DOHH2 (cell line): ENCODE measurements at regions not wholly inside any gene's neighbourhood (a gene's known extent, or its start where the extent isn't known, plus 50 kb on each side); places are given as distances from the start of the nearest gene placed in this dataset.

Experiments
- H3F3A ChIP-seq: fragments of 200-600 bp; sonication (generic), shearing (Covaris generic); 2 replicates; pipeline ENCODE4 v1.6.0; 2016; ENCODE audit warnings: antibody characterized with exemption, mild to moderate bottlenecking; ENCODE audit not compliant: control insufficient read depth, insufficient read depth
- H3K27ac ChIP-seq: fragments of 200-600 bp; sonication (generic); 2 replicates; pipeline ENCODE4 v1.5.1; 2014; ENCODE audit warnings: low read depth, mild to moderate bottlenecking, low read length, moderate library complexity
- H3K27me3 ChIP-seq: fragments of 200-600 bp; sonication (generic); 2 replicates; pipeline ENCODE4 v1.6.1; 2014; ENCODE audit warnings: mild to moderate bottlenecking, low read length, mixed read lengths; ENCODE audit not compliant: control insufficient read depth
- H3K36me3 ChIP-seq: fragments of 200-600 bp; sonication (generic); 2 replicates; pipeline ENCODE4 v1.6.1; 2014; ENCODE audit warnings: mild to moderate bottlenecking, low read length, moderate library complexity, mixed read lengths; ENCODE audit not compliant: control insufficient read depth
- H3K4me1 ChIP-seq: fragments of 200-600 bp; sonication (generic); 2 replicates; pipeline ENCODE4 v1.6.1; 2014; ENCODE audit warnings: mild to moderate bottlenecking, low read length, mixed read lengths; ENCODE audit not compliant: control insufficient read depth
- H3K4me2 ChIP-seq: fragments of 200-600 bp; sonication (generic); 2 replicates; pipeline ENCODE4 v1.6.0; 2014; ENCODE audit warnings: mild to moderate bottlenecking, low read length, moderate library complexity
- H3K4me3 ChIP-seq: fragments of 200-600 bp; sonication (generic); 2 replicates; pipeline ENCODE4 v1.5.1; 2014; ENCODE audit warnings: mild to moderate bottlenecking, low read length, mixed read lengths
- H3K79me2 ChIP-seq: fragments of 200-600 bp; sonication (generic); 2 replicates; pipeline ENCODE4 v1.6.1; 2014; ENCODE audit warnings: mild to moderate bottlenecking, low read length, mixed read lengths; ENCODE audit not compliant: control insufficient read depth
- H3K9me2 ChIP-seq: fragments of 200-600 bp; sonication (generic); replicated peaks from 2 replicates; pipeline ENCODE4 v1.6.1; 2014; ENCODE audit warnings: mild to moderate bottlenecking, low read length, mixed read lengths; ENCODE audit not compliant: control insufficient read depth
- H3K9me3 ChIP-seq: fragments of 200-600 bp; sonication (generic); 2 replicates; pipeline ENCODE4 v1.6.1; 2014; ENCODE audit warnings: antibody characterized with exemption, low read length, mixed read lengths; ENCODE audit not compliant: control insufficient read depth, insufficient read depth
- H4K20me1 ChIP-seq: fragments of 200-600 bp; sonication (generic); 2 replicates; pipeline ENCODE4 v1.6.0; 2014; ENCODE audit warnings: low read depth, mild to moderate bottlenecking, antibody characterized with exemption, low read length, moderate library complexity; ENCODE audit not compliant: control insufficient read depth, insufficient read depth
- EZH2phosphoT487 ChIP-seq: fragments of 200-600 bp; sonication (generic); IDR thresholded peaks from 2 replicates; pipeline ENCODE4 v1.6.1; 2017; ENCODE audit warnings: borderline replicate concordance, mild to moderate bottlenecking, antibody characterized with exemption, low read length, moderate library complexity, mixed read lengths
- TF ChIP-seq, protein P1 (sequence below): fragments of 200-600 bp; sonication (generic); IDR thresholded peaks from one replicate; pipeline ENCODE4 v1.5.1; 2014; ENCODE audit warnings: antibody characterized with exemption, mild to moderate bottlenecking, low read depth, low read length; ENCODE audit not compliant: poor library complexity, severe bottlenecking

- H3K36me3 ChIP-seq: no peaks in the 10 kb centered on the region
- no peaks in the 10 kb centered on the region for H3K4me1 ChIP-seq
- H3K9me3 ChIP-seq: no peaks in the 10 kb centered on the region
- H3F3A ChIP-seq: no peaks in the 10 kb centered on the region
- no peak overlapping the region for H3K4me2 ChIP-seq
- no peaks in the 10 kb centered on the region for H3K79me2 ChIP-seq
- no peak overlapping the region for H3K4me3 ChIP-seq
- no peaks in the 10 kb centered on the region for H3K9me2 ChIP-seq
- H3K27ac ChIP-seq: no peak overlapping the region
- no peaks in the 10 kb centered on the region for H4K20me1 ChIP-seq
- TF ChIP-seq EZH2phosphoT487: no peak
- TF ChIP-seq, protein P1, sequence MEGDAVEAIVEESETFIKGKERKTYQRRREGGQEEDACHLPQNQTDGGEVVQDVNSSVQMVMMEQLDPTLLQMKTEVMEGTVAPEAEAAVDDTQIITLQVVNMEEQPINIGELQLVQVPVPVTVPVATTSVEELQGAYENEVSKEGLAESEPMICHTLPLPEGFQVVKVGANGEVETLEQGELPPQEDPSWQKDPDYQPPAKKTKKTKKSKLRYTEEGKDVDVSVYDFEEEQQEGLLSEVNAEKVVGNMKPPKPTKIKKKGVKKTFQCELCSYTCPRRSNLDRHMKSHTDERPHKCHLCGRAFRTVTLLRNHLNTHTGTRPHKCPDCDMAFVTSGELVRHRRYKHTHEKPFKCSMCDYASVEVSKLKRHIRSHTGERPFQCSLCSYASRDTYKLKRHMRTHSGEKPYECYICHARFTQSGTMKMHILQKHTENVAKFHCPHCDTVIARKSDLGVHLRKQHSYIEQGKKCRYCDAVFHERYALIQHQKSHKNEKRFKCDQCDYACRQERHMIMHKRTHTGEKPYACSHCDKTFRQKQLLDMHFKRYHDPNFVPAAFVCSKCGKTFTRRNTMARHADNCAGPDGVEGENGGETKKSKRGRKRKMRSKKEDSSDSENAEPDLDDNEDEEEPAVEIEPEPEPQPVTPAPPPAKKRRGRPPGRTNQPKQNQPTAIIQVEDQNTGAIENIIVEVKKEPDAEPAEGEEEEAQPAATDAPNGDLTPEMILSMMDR: no peak
- H3K27me3 ChIP-seq: peaks cover 4% of the 10 kb centered on the region; the same call in 1 of the 2 replicates
Observed at GRCh38 chr17:34756637-34757021, 177.2 kb downstream of the TMEM132E start.

DNA sequence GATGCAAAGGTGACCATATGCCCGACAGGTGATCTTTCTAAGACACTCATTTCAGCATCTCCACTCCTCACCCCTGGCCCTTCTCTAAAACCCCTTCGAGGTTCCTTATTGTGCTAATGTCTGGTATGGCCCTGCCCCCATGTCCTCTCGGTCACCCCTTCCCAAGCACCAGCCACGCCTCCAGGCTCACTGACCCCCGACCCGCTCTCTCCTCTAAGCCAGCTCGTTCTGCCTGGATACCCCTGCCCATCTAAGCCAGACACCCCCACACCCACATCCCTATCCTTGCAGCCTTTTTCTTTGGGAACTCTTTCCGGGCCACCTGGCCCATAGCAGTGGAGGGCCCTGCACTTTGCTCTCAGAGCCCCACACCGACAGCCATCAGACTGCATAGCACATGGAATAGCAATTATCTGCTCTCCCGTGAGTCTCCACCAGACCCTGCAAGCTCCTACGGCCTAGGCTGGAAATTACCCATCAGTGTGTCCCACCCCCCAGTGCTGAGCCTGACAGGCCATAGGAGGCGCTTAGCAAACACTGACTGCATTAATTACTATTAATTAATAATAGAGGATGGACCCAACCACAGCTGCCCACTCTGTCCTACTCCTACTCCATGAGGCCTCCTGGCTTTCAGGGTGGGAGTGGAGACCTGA is 176.7 kb downstream of the TMEM132E start:
- Histone ChIP-seq H3K27me3 (peaks cover 4% of the 10 kb centered on the region; the same call in 1 of the 2 replicates), H3K27ac (no peak overlapping the region), H4K20me1 (no peaks in the 10 kb centered on the region), H3K9me2 (no peaks in the 10 kb centered on the region), H3K9me3 (no peaks in the 10 kb centered on the region), H3K36me3 (no peaks in the 10 kb centered on the region), H3F3A (no peaks in the 10 kb centered on the region), H3K4me3 (no peak overlapping the region), H3K4me2 (no peak overlapping the region), H3K79me2 (no peaks in the 10 kb centered on the region), H3K4me1 (no peaks in the 10 kb centered on the region)
- TF ChIP-seq EZH2phosphoT487: no peak
- TF ChIP-seq, protein P1: no peak

- Histone ChIP-seq H3F3A (no peaks in the 10 kb centered on the region), H3K79me2 (no peaks in the 10 kb centered on the region), H3K4me3 (no peak overlapping the region), H3K27me3 (peaks cover 4% of the 10 kb centered on the region; the same call in 1 of the 2 replicates), H3K36me3 (no peaks in the 10 kb centered on the region), H3K4me2 (no peak overlapping the region), H3K9me3 (no peaks in the 10 kb centered on the region), H3K27ac (no peak overlapping the region), H3K4me1 (no peaks in the 10 kb centered on the region), H3K9me2 (no peaks in the 10 kb centered on the region), H4K20me1 (no peaks in the 10 kb centered on the region)
- no peak for TF ChIP-seq EZH2phosphoT487
- TF ChIP-seq, protein P1: no peak
Observed at GRCh38 chr17:34755371-34755770, 176.0 kb downstream of the TMEM132E start.
